Lower leg skin (tissue), 3 donors: ENCODE measurements at regions not wholly inside any gene's neighbourhood (a gene's known extent, or its start where the extent isn't known, plus 50 kb on each side); places are given as distances from the start of the nearest gene placed in this dataset.

ENCODE experiments used
- POLR2A ChIP-seq, 2 donors: fragments of 450-650 bp; IDR thresholded peaks; one replicate each; pipeline ENCODE4 v1.6.1; 2016 to 2017; ENCODE audit warnings: antibody characterized with exemption in 2 of 2, mild to moderate bottlenecking in 1 of 2, moderate library complexity in 1 of 2
- TF ChIP-seq, protein P1 (sequence below), 3 donors: fragments of 450-650 bp; IDR thresholded peaks; one replicate each; pipeline ENCODE4 v1.5.1; 2016; ENCODE audit warnings: antibody characterized with exemption in 3 of 3, mild to moderate bottlenecking in 3 of 3, moderate library complexity in 2 of 3

DNA sequence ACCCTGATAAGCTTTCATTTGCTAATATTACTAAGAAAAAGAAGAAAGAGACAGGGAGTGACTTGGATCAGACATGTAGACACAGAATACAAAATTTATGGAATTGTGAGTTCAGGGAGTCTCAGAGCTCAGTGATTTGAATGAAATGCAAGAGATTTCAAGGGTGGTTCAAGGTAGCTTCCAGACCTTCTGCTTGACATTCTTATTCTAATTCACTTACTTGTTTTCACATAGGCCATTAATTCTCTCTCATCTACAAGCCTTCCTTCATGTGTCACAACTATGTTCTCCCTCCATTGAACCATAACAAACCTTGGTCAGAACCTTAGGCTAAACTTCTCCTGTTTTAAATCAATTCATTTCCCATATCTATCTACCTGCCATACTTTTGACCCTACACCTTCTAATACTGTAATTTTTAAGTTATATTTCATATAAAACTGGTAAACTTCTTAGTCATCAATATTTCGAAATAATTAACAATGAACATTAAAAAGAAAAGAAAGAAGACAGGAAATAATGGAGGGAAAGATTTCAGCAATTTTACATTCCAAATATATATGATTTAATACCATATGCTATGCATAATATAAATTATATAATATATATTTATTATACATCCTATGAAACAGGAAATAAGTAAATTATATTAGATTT is 139.2 kb upstream of the PDE1A start:
- TF ChIP-seq, protein P1, sequence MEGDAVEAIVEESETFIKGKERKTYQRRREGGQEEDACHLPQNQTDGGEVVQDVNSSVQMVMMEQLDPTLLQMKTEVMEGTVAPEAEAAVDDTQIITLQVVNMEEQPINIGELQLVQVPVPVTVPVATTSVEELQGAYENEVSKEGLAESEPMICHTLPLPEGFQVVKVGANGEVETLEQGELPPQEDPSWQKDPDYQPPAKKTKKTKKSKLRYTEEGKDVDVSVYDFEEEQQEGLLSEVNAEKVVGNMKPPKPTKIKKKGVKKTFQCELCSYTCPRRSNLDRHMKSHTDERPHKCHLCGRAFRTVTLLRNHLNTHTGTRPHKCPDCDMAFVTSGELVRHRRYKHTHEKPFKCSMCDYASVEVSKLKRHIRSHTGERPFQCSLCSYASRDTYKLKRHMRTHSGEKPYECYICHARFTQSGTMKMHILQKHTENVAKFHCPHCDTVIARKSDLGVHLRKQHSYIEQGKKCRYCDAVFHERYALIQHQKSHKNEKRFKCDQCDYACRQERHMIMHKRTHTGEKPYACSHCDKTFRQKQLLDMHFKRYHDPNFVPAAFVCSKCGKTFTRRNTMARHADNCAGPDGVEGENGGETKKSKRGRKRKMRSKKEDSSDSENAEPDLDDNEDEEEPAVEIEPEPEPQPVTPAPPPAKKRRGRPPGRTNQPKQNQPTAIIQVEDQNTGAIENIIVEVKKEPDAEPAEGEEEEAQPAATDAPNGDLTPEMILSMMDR (IDR thresholded peaks at IDR 0.05), result no peak
- no peak for TF ChIP-seq POLR2A (IDR thresholded peaks at IDR 0.05)
